HG03432 (cell line): ENCODE measurements at regions not wholly inside any gene's neighbourhood (a gene's known extent, or its start where the extent isn't known, plus 50 kb on each side); places are given as distances from the start of the nearest gene placed in this dataset.

ENCODE experiments used
- ATAC-seq: cut with Tn5 transposase; IDR thresholded peaks from one replicate; pipeline ENCODE4 v1.9.1; 2021; ENCODE audit warnings: mild to moderate bottlenecking, moderate library complexity; ENCODE audit not compliant: unreplicated experiment

GRCh38 chr3:116630494-116630893, 79.1 kb upstream of the TUSC7 start:
- ATAC-seq, result no peak

GRCh38 chr3:116639641-116640040, 69.9 kb upstream of the TUSC7 start:
- no peak for ATAC-seq

GRCh38 chr3:116640109-116640508, 69.5 kb upstream of the TUSC7 start:
- ATAC-seq, result no peak

GRCh38 chr3:116643001-116643400, 66.6 kb upstream of the TUSC7 start:
- ATAC-seq, result no peak

- ATAC-seq, result no peak
These were observed 61.6 kb upstream of the TUSC7 start for GRCh38 chr3:116647996-116648395.
